Putamen (tissue), 1 donor: ENCODE measurements at regions not wholly inside any gene's neighbourhood (a gene's known extent, or its start where the extent isn't known, plus 50 kb on each side); places are given as distances from the start of the nearest gene placed in this dataset.
A peak's percentile ranks its signal among the peaks of the same experiment; 100 is the strongest.

Experiments used
- DNase-seq: peaks from one replicate; pipeline ENCODE4 v3.0.0-alpha.2; 2016; ENCODE audit warnings: low spot score

- DNase-seq = no peak
Observed at GRCh38 chr14:101405171-101405883, 156.0 kb upstream of the DIO3 start.

GRCh38 chr14:101406921-101407320 lies 154.4 kb upstream of the DIO3 start:
- DNase-seq = no peak

- peak; percentile 36 for DNase-seq
Observed at GRCh38 chr14:101407328-101407727, 154.0 kb upstream of the DIO3 start.

GRCh38 chr14:101408077-101408831 lies 153.0 kb upstream of the DIO3 start:
- DNase-seq = peak; percentile 24

- DNase-seq = no peak
Observed at GRCh38 chr14:101409006-101409543, 152.2 kb upstream of the DIO3 start.

- no peak for DNase-seq
Observed at GRCh38 chr14:101410126-101410525, 151.2 kb upstream of the DIO3 start.

GRCh38 chr14:101411151-101411550 lies 150.1 kb upstream of the DIO3 start:
- no peak for DNase-seq

- no peak for DNase-seq
Observed at GRCh38 chr14:101411779-101412178, 149.5 kb upstream of the DIO3 start.

GRCh38 chr14:101412739-101413138 lies 148.6 kb upstream of the DIO3 start:
- no peak for DNase-seq

GRCh38 chr14:101417434-101417833 lies 143.9 kb upstream of the DIO3 start:
- no peak for DNase-seq

GRCh38 chr14:101418601-101419000 lies 142.7 kb upstream of the DIO3 start:
- DNase-seq = no peak

GRCh38 chr14:101426466-101426865 lies 134.8 kb upstream of the DIO3 start:
- no peak for DNase-seq

GRCh38 chr14:101428409-101428808 lies 132.9 kb upstream of the DIO3 start:
- no peak for DNase-seq

- no peak for DNase-seq
Observed at GRCh38 chr14:101435546-101435945, 125.7 kb upstream of the DIO3 start.

GRCh38 chr14:101439023-101439422 lies 122.3 kb upstream of the DIO3 start:
- no peak for DNase-seq

GRCh38 chr14:101440496-101440895 lies 120.8 kb upstream of the DIO3 start:
- no peak for DNase-seq

- DNase-seq = no peak
Observed at GRCh38 chr14:101441710-101442109, 119.6 kb upstream of the DIO3 start.

- no peak for DNase-seq
Observed at GRCh38 chr14:101442451-101442850, 118.8 kb upstream of the DIO3 start.

- DNase-seq = no peak
Observed at GRCh38 chr14:101444116-101444515, 117.2 kb upstream of the DIO3 start.

GRCh38 chr14:101445278-101445677 lies 116.0 kb upstream of the DIO3 start:
- no peak for DNase-seq

- no peak for DNase-seq
Observed at GRCh38 chr14:101446387-101446969, 114.8 kb upstream of the DIO3 start.

GRCh38 chr14:101449114-101449513 lies 112.2 kb upstream of the DIO3 start:
- DNase-seq = no peak

GRCh38 chr14:101451166-101451565 lies 110.1 kb upstream of the DIO3 start:
- no peak for DNase-seq
